ENCODE measurements at regions not wholly inside any gene's neighbourhood (a gene's known extent, or its start where the extent isn't known, plus 50 kb on each side); places are given as distances from the start of the nearest gene placed in this dataset.

GRCh38 chr2:78585871-78586270 lies 439.6 kb upstream of the REG3G start:
- Histone ChIP-seq H2BK5ac (ENCODE audit: low read length) (no peak overlapping the region), H2AFZ (ENCODE audit: low read length) (no peak overlapping the region), H3K4ac (ENCODE audit: low read length) (no peak overlapping the region), H3K27me3 (ENCODE audit: control insufficient read depth in 3 of 3, insufficient read depth in 3 of 3, low read depth in 1 of 3, low read length in 3 of 3) (no peaks in the 10 kb centered on the region), H3K79me1 (ENCODE audit: low read depth, low read length) (no peaks in the 10 kb centered on the region), H3K36me3 (replicated peaks in 1 of 2; ENCODE audit: control insufficient read depth in 2 of 2, insufficient read depth in 2 of 2, low read length in 2 of 2) (no peaks in the 10 kb centered on the region), H3K4me3 (ENCODE audit: low read length in 2 of 2) (no peak overlapping the region), H2BK120ac (ENCODE audit: low read depth, low read length) (no peak overlapping the region), H3K14ac (ENCODE audit: low read length) (no peak overlapping the region), H3K4me1 (ENCODE audit: control insufficient read depth in 2 of 2, insufficient read depth in 1 of 2, low read depth in 1 of 2, low read length in 2 of 2) (peaks cover 0 to 2% of the 10 kb centered on the region in 2 donors), H3K4me2 (ENCODE audit: insufficient read depth, low read length, poor library complexity, severe bottlenecking) (no peak overlapping the region), H3K18ac (ENCODE audit: low read length) (no peak overlapping the region), H2BK15ac (ENCODE audit: low read length) (no peak overlapping the region), H2BK12ac (ENCODE audit: low read length) (no peak overlapping the region), H3K9ac (ENCODE audit: low read depth, low read length, poor library complexity) (no peak overlapping the region), H4K91ac (ENCODE audit: low read depth, low read length, poor library complexity) (no peak overlapping the region), H3K27ac (replicated peaks; ENCODE audit: low read length) (no peak overlapping the region), H3K9me3 (replicated peaks in 1 of 2; ENCODE audit: control insufficient read depth in 2 of 2, insufficient read depth in 1 of 2, low read depth in 1 of 2, low read length in 2 of 2) (no peaks in the 10 kb centered on the region), H3K23ac (ENCODE audit: low read depth, low read length, poor library complexity) (no peak overlapping the region), H2AK5ac (ENCODE audit: low read depth, low read length) (no peak overlapping the region), H4K8ac (ENCODE audit: low read depth, low read length) (no peak overlapping the region)
- no peak for DNase-seq (ENCODE audit: low spot score)
- WGBS, 2 donors (ENCODE audit: extremely low coverage in 2 of 2, insufficient read length in 2 of 2, insufficient replicate concordance in 1 of 2), result no CpG with 5 or more reads among the region's 3 CpGs

- WGBS, 2 donors (ENCODE audit: extremely low coverage in 2 of 2, insufficient read length in 2 of 2, insufficient replicate concordance in 1 of 2), result no CpG with 5 or more reads among the region's 1 CpG
- H2AFZ ChIP-seq (ENCODE audit: low read length), result no peak overlapping the region
These were observed 439.2 kb upstream of the REG3G start for GRCh38 chr2:78586316-78586715.

GRCh38 chr2:78589871-78590270 lies 435.6 kb upstream of the REG3G start:
- Histone ChIP-seq H2BK5ac (ENCODE audit: low read length) (no peak overlapping the region), H4K8ac (ENCODE audit: low read depth, low read length) (no peak overlapping the region), H3K4ac (ENCODE audit: low read length) (no peak overlapping the region), H3K18ac (ENCODE audit: low read length) (no peak overlapping the region), H3K14ac (ENCODE audit: low read length) (no peak overlapping the region), H2BK120ac (ENCODE audit: low read depth, low read length) (no peak overlapping the region), H3K23ac (ENCODE audit: low read depth, low read length, poor library complexity) (no peak overlapping the region), H3K9ac (ENCODE audit: low read depth, low read length, poor library complexity) (no peak overlapping the region), H2BK12ac (ENCODE audit: low read length) (no peak overlapping the region), H3K4me1 (ENCODE audit: control insufficient read depth in 2 of 2, insufficient read depth in 1 of 2, low read depth in 1 of 2, low read length in 2 of 2) (peaks cover 2 to 5% of the 10 kb centered on the region in 2 donors), H3K79me1 (ENCODE audit: low read depth, low read length) (no peaks in the 10 kb centered on the region), H3K27ac (replicated peaks; ENCODE audit: low read length) (no peak overlapping the region), H3K9me3 (replicated peaks in 1 of 2; ENCODE audit: control insufficient read depth in 2 of 2, insufficient read depth in 1 of 2, low read depth in 1 of 2, low read length in 2 of 2) (no peaks in the 10 kb centered on the region), H2AK5ac (ENCODE audit: low read depth, low read length) (no peak overlapping the region), H4K91ac (ENCODE audit: low read depth, low read length, poor library complexity) (no peak overlapping the region), H2BK15ac (ENCODE audit: low read length) (no peak overlapping the region), H2AFZ (ENCODE audit: low read length) (no peak overlapping the region), H3K27me3 (ENCODE audit: control insufficient read depth in 3 of 3, insufficient read depth in 3 of 3, low read depth in 1 of 3, low read length in 3 of 3) (no peaks in the 10 kb centered on the region), H3K4me3 (ENCODE audit: low read length in 2 of 2) (no peak overlapping the region), H3K4me2 (ENCODE audit: insufficient read depth, low read length, poor library complexity, severe bottlenecking) (no peak overlapping the region), H3K36me3 (replicated peaks in 1 of 2; ENCODE audit: control insufficient read depth in 2 of 2, insufficient read depth in 2 of 2, low read length in 2 of 2) (no peaks in the 10 kb centered on the region)
- DNase-seq (ENCODE audit: low spot score), result no peak

More at GRCh38 chr2:78586316-78586715, 439.2 kb upstream of the REG3G start:
- Histone ChIP-seq H3K4ac (ENCODE audit: low read length) (no peak overlapping the region), H3K27ac (replicated peaks; ENCODE audit: low read length) (no peak overlapping the region), H3K18ac (ENCODE audit: low read length) (no peak overlapping the region), H2BK15ac (ENCODE audit: low read length) (no peak overlapping the region), H3K14ac (ENCODE audit: low read length) (no peak overlapping the region), H2BK120ac (ENCODE audit: low read depth, low read length) (no peak overlapping the region), H3K4me1 (ENCODE audit: control insufficient read depth in 2 of 2, insufficient read depth in 1 of 2, low read depth in 1 of 2, low read length in 2 of 2) (peaks cover 0 to 2% of the 10 kb centered on the region in 2 donors), H2AK5ac (ENCODE audit: low read depth, low read length) (no peak overlapping the region), H3K27me3 (ENCODE audit: control insufficient read depth in 3 of 3, insufficient read depth in 3 of 3, low read depth in 1 of 3, low read length in 3 of 3) (no peaks in the 10 kb centered on the region), H2BK5ac (ENCODE audit: low read length) (no peak overlapping the region), H3K36me3 (replicated peaks in 1 of 2; ENCODE audit: control insufficient read depth in 2 of 2, insufficient read depth in 2 of 2, low read length in 2 of 2) (no peaks in the 10 kb centered on the region), H2BK12ac (ENCODE audit: low read length) (no peak overlapping the region), H4K8ac (ENCODE audit: low read depth, low read length) (no peak overlapping the region), H3K4me2 (ENCODE audit: insufficient read depth, low read length, poor library complexity, severe bottlenecking) (no peak overlapping the region), H3K9ac (ENCODE audit: low read depth, low read length, poor library complexity) (no peak overlapping the region), H3K9me3 (replicated peaks in 1 of 2; ENCODE audit: control insufficient read depth in 2 of 2, insufficient read depth in 1 of 2, low read depth in 1 of 2, low read length in 2 of 2) (no peaks in the 10 kb centered on the region), H3K79me1 (ENCODE audit: low read depth, low read length) (no peaks in the 10 kb centered on the region), H3K4me3 (ENCODE audit: low read length in 2 of 2) (no peak overlapping the region), H3K23ac (ENCODE audit: low read depth, low read length, poor library complexity) (no peak overlapping the region), H4K91ac (ENCODE audit: low read depth, low read length, poor library complexity) (no peak overlapping the region)
- no peak for DNase-seq (ENCODE audit: low spot score)

- no peak overlapping the region for H3K27ac ChIP-seq (replicated peaks; ENCODE audit: low read length)
- H3K4me3 ChIP-seq (ENCODE audit: low read length in 2 of 2), result no peak overlapping the region
- no CpG with 5 or more reads among the region's 3 CpGs for WGBS, 2 donors (ENCODE audit: extremely low coverage in 2 of 2, insufficient read length in 2 of 2, insufficient replicate concordance in 1 of 2)
- H3K4me2 ChIP-seq (ENCODE audit: insufficient read depth, low read length, poor library complexity, severe bottlenecking), result no peak overlapping the region
- H2BK5ac ChIP-seq (ENCODE audit: low read length), result no peak overlapping the region
- no peak overlapping the region for H2AK5ac ChIP-seq (ENCODE audit: low read depth, low read length)
- no peak overlapping the region for H2BK15ac ChIP-seq (ENCODE audit: low read length)
- no peak overlapping the region for H3K23ac ChIP-seq (ENCODE audit: low read depth, low read length, poor library complexity)
- no peak overlapping the region for H2BK120ac ChIP-seq (ENCODE audit: low read depth, low read length)
- H3K79me1 ChIP-seq (ENCODE audit: low read depth, low read length), result no peaks in the 10 kb centered on the region
- H2AFZ ChIP-seq (ENCODE audit: low read length), result peak overlapping the region; percentile 35
- no peak overlapping the region for H4K91ac ChIP-seq (ENCODE audit: low read depth, low read length, poor library complexity)
- no peak overlapping the region for H3K4ac ChIP-seq (ENCODE audit: low read length)
- no peaks in the 10 kb centered on the region for H3K9me3 ChIP-seq (replicated peaks in 1 of 2; ENCODE audit: control insufficient read depth in 2 of 2, insufficient read depth in 1 of 2, low read depth in 1 of 2, low read length in 2 of 2)
- no peak overlapping the region for H3K14ac ChIP-seq (ENCODE audit: low read length)
- no peaks in the 10 kb centered on the region for H3K27me3 ChIP-seq (ENCODE audit: control insufficient read depth in 3 of 3, insufficient read depth in 3 of 3, low read depth in 1 of 3, low read length in 3 of 3)
- no peak overlapping the region for H3K18ac ChIP-seq (ENCODE audit: low read length)
- no peaks in the 10 kb centered on the region for H3K36me3 ChIP-seq (replicated peaks in 1 of 2; ENCODE audit: control insufficient read depth in 2 of 2, insufficient read depth in 2 of 2, low read length in 2 of 2)
- no peak overlapping the region for H3K9ac ChIP-seq (ENCODE audit: low read depth, low read length, poor library complexity)
- no peak overlapping the region for H2BK12ac ChIP-seq (ENCODE audit: low read length)
- H3K4me1 ChIP-seq (ENCODE audit: control insufficient read depth in 2 of 2, insufficient read depth in 1 of 2, low read depth in 1 of 2, low read length in 2 of 2), result peaks cover 2% of the 10 kb centered on the region in 2 donors
- no peak overlapping the region for H4K8ac ChIP-seq (ENCODE audit: low read depth, low read length)
- DNase-seq (ENCODE audit: low spot score), result peak; percentile 6
These were observed 433.0 kb upstream of the REG3G start for GRCh38 chr2:78592491-78592890.
